Spleen (tissue), 7 donors: ENCODE measurements at regions not wholly inside any gene's neighbourhood (a gene's known extent, or its start where the extent isn't known, plus 50 kb on each side); places are given as distances from the start of the nearest gene placed in this dataset.

Experiments
- CTCF ChIP-seq, 11 experiments: fragments of 200-600 bp in 7 of 11; fragments of 450-650 bp in 4 of 11; sonication (generic) in 4 of 11; IDR thresholded peaks in 8 of 11; conservative IDR thresholded peaks in 3 of 11; 1 replicate in 7 of 11; 2 replicates in 4 of 11; pipeline versions ENCODE4 v1.4.0 to v1.8.0; 2016 to 2021; ENCODE audit warnings: antibody characterized with exemption in 11 of 11, inconsistent platforms in 4 of 11, mild to moderate bottlenecking in 1 of 11
- POLR2A ChIP-seq, 3 donors: fragments of 450-650 bp; IDR thresholded peaks; one replicate each; pipeline ENCODE4 v1.5.1; 2017; ENCODE audit warnings: antibody characterized with exemption in 3 of 3, mild to moderate bottlenecking in 1 of 3
- POLR2AphosphoS5 ChIP-seq, 3 donors: sonication (generic); formaldehyde crosslinking; IDR thresholded peaks; one replicate each; pipeline ENCODE4 v1.5.1; 2017; ENCODE audit warnings: antibody characterized with exemption in 3 of 3
- donor health status: DM: no; HTN: no; CAD: no; lungs with moderate emphysema.
- donor health status: DM: no; HTN: no; CAD: no.
- donor health status: DM: no; HTN: no; CAD: no.

DNA sequence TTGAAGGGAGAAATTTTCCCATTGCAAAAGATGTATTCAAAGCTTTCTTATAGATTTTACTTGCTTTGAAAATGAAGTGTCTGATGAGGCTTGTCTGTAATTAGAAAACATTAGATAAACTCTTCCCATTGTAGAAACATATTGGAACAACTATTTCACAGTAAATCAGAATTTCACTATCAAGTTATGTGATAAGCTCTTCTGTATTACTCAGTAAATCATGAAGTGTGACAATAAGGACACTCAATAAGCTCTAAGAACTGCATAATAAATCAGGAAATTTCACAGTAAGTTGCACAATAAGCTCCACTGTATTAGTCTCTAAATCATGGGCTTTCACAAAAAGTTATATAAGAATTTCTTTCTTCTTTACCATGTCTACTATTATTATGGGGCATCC lies 1546.6 kb downstream of the SLITRK5 start:
- TF ChIP-seq CTCF (IDR thresholded peaks at IDR 0.05 in 8 of 11, conservative IDR thresholded peaks at IDR 0.05 in 3 of 11), result no peak
- TF ChIP-seq POLR2A (IDR thresholded peaks at IDR 0.05), result no peak
- no peak for TF ChIP-seq POLR2AphosphoS5 (IDR thresholded peaks at IDR 0.05)
